GM23338 (cell line): ENCODE measurements at regions not wholly inside any gene's neighbourhood (a gene's known extent, or its start where the extent isn't known, plus 50 kb on each side); places are given as distances from the start of the nearest gene placed in this dataset.

Source experiments
- CTCF ChIP-seq, 2 experiments: fragments of 200-600 bp in 1 of 2; sonication (generic) in 1 of 2; conservative IDR thresholded peaks; 2 replicates each; pipeline versions ENCODE4 v1.5.1 to v1.6.1; 2016 to 2017; ENCODE audit warnings: antibody characterized with exemption in 2 of 2, low read depth in 2 of 2, mild to moderate bottlenecking in 2 of 2, moderate library complexity in 1 of 2
- EZH2phosphoT487 ChIP-seq: fragments of 200-600 bp; sonication (generic); IDR thresholded peaks from one replicate; pipeline ENCODE4 v1.8.1; 2018; ENCODE audit warnings: antibody characterized with exemption; ENCODE audit not compliant: unreplicated experiment
- JUNB ChIP-seq: IDR thresholded peaks from one replicate; pipeline ENCODE4 v1.6.1; 2016; ENCODE audit warnings: antibody characterized with exemption; ENCODE audit not compliant: unreplicated experiment
- REST ChIP-seq: IDR thresholded peaks from one replicate; pipeline ENCODE4 v1.6.1; 2018; ENCODE audit warnings: antibody characterized with exemption; ENCODE audit not compliant: unreplicated experiment
- ZNF331 ChIP-seq: fragments of 250-450 bp; sonication (Bioruptor Pico); IDR thresholded peaks from 2 replicates; pipeline ENCODE4 v1.5.0; 2020; ENCODE audit warnings: low read depth, mild to moderate bottlenecking, moderate library complexity

DNA sequence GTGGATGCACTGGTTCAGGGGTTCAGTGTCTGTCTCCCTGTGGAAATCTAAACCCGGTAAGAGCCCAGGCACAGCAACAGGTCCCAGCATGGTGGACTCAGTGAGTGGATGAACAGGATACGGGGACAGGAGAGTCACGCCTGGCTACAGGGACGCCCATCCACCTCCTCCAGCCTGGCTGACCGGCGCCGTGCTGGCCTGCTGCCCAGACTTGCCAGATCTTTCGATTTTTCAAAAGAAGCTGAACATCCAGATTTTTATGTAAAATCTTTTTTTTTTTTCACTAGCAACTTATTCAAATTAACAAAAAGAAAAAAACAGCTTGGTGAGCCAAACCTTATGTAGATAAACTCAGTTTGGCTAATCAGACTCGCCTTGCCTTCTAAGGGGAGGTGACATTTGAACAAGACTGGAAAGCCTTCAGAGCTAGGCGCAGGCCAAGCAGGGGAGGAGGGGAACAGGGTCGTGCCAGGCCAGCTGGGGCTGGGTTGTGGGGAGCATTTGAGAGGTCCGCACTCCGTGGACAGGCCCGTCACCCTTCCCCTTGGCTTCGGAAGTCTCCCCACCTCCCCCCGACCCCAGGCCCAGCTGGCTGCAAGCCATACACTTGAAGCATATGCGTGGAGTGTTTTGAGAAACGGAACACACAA is 87.8 kb upstream of the NCOR2 start:
- no peak for TF ChIP-seq ZNF331 (CRISPR knock-in tag)
- TF ChIP-seq CTCF (conservative IDR thresholded peaks at IDR 0.05; ENCODE audit: low read depth in 2 of 2) = no peak
- TF ChIP-seq EZH2phosphoT487 = no peak
- no peak for TF ChIP-seq JUNB
- TF ChIP-seq REST = no peak
